HCT116 (cell line): ENCODE measurements at regions not wholly inside any gene's neighbourhood (a gene's known extent, or its start where the extent isn't known, plus 50 kb on each side); places are given as distances from the start of the nearest gene placed in this dataset.

Source experiments
- ATAC-seq: fragments of 200-7000 bp; cut with Tn5 transposase; 2 replicates; pipeline ENCODE4 v1.9.1; 2020; ENCODE audit warnings: mild to moderate bottlenecking, moderate library complexity
- BruUV-seq: library from RNA; stranded (reverse); fragments of 400-500 nt; replicated peaks from 2 replicates; lab custom pipeline; 2021; lab: Mats Ljungman, UMichigan
- CTCF ChIA-PET: fragments of 300-600 bp; sonication (Branson Sonifier 250); formaldehyde crosslinking; loops from one replicate; lab custom pipeline; 2021; ENCODE audit warnings: antibody characterized with exemption; lab: Charles Lee
- POLR2A ChIA-PET: fragments of 300-600, 350-600 bp; sonication (Branson Sonifier 250); formaldehyde crosslinking; loops from one replicate; lab custom pipeline; 2021; ENCODE audit warnings: antibody characterized with exemption; lab: Charles Lee
- RAD21 ChIA-PET, 2 experiments: fragments of 300-600 bp; sonication (Branson Sonifier 250); formaldehyde crosslinking; loops; one replicate each; lab custom pipeline; 2023; ENCODE audit warnings: low total read pairs in 2 of 2; ENCODE audit not compliant: uncharacterized antibody in 2 of 2, unreplicated experiment in 2 of 2, low non-redundant PET in 1 of 2; lab: Charles Lee
- DNase-seq: peaks from one replicate; pipeline ENCODE4 v3.0.0-alpha.2; 2010; ENCODE audit warnings: low read depth, low spot score
- H2AFZ ChIP-seq: fragments of 200-600 bp; shearing (Covaris generic), sonication (generic); 2 replicates; pipeline ENCODE4 v1.6.1; 2017; ENCODE audit warnings: low read depth, mixed run types, mixed read lengths, antibody characterized with exemption, low read length; ENCODE audit not compliant: poor library complexity, severe bottlenecking
- H3K27ac ChIP-seq: 2 replicates; pipeline ENCODE4 v1.5.1; 2012; ENCODE audit warnings: low read depth, low read length
- H3K27me3 ChIP-seq: fragments of 200-600 bp; sonication (generic); 2 replicates; pipeline ENCODE4 v1.6.1; 2016; ENCODE audit warnings: mixed run types, low read length, mixed read lengths; ENCODE audit not compliant: insufficient read depth
- H3K36me3 ChIP-seq, 2 experiments: fragments of 200-500 bp in 1 of 2; fragments of 200-600 bp in 1 of 2; sonication (Bioruptor generic) in 1 of 2; sonication (generic) in 1 of 2; 2 replicates each; pipeline versions ENCODE4 v1.5.1 to v1.6.1; 2014 to 2016; ENCODE audit warnings: low read length in 2 of 2, inconsistent platforms in 1 of 2, mixed read lengths in 1 of 2, mixed run types in 1 of 2; ENCODE audit not compliant: insufficient read depth in 2 of 2, control insufficient read depth in 1 of 2
- H3K4me1 ChIP-seq, 2 experiments: fragments of 200-600 bp in 1 of 2; sonication (generic) in 1 of 2; 2 replicates each; pipeline versions ENCODE4 v1.5.1 to v1.6.1; 2012 to 2017; ENCODE audit warnings: low read length in 2 of 2, inconsistent platforms in 1 of 2, mild to moderate bottlenecking in 1 of 2, mixed read lengths in 1 of 2, mixed run types in 1 of 2, moderate library complexity in 1 of 2; ENCODE audit not compliant: insufficient read depth in 2 of 2, control insufficient read depth in 1 of 2
- H3K4me2 ChIP-seq: fragments of 200-600 bp; sonication (generic); 2 replicates; pipeline ENCODE4 v1.6.1; 2017; ENCODE audit warnings: mixed run types, low read length, mixed read lengths
- H3K4me3 ChIP-seq, 2 experiments: fragments of 200-600 bp in 1 of 2; sonication (generic) in 1 of 2; replicated peaks in 1 of 2; 2 replicates each; pipeline ENCODE4 v1.5.1; 2011 to 2016; ENCODE audit warnings: low read length in 2 of 2, control low read depth in 1 of 2, low read depth in 1 of 2, mild to moderate bottlenecking in 1 of 2, mixed read lengths in 1 of 2, mixed run types in 1 of 2
- H3K79me2 ChIP-seq: fragments of 200-600 bp; sonication (generic); 2 replicates; pipeline ENCODE4 v1.6.1; 2017; ENCODE audit warnings: mild to moderate bottlenecking, mixed run types, low read length, moderate library complexity, mixed read lengths; ENCODE audit not compliant: insufficient read depth
- H3K9ac ChIP-seq: fragments of 200-600 bp; sonication (generic); 2 replicates; pipeline ENCODE4 v1.6.1; 2016; ENCODE audit warnings: low read length, mixed read lengths
- H3K9me2 ChIP-seq: fragments of 200-600 bp; sonication (generic), shearing (Covaris generic); 2 replicates; pipeline ENCODE4 v1.6.1; 2017; ENCODE audit warnings: mixed run types, mild to moderate bottlenecking, moderate library complexity; ENCODE audit not compliant: insufficient read depth
- H3K9me3 ChIP-seq, 2 experiments: fragments of 200-500 bp in 1 of 2; fragments of 200-600 bp in 1 of 2; sonication (Bioruptor generic) in 1 of 2; sonication (generic) in 1 of 2; 2 replicates each; pipeline ENCODE4 v1.6.1; 2014 to 2017; ENCODE audit warnings: low read length in 2 of 2, mixed read lengths in 2 of 2, inconsistent platforms in 1 of 2, low read depth in 1 of 2, mild to moderate bottlenecking in 1 of 2, mixed run types in 1 of 2, moderate library complexity in 1 of 2; ENCODE audit not compliant: control insufficient read depth in 1 of 2, insufficient read depth in 1 of 2
- H4K20me1 ChIP-seq: fragments of 200-600 bp; sonication (generic), shearing (Covaris generic); 2 replicates; pipeline ENCODE4 v1.6.1; 2017; ENCODE audit warnings: mixed run types, mild to moderate bottlenecking, moderate library complexity; ENCODE audit not compliant: insufficient read depth
- CBX3 ChIP-seq: IDR thresholded peaks from 2 replicates; pipeline ENCODE4 v1.6.1; 2012; ENCODE audit warnings: low read depth
- EGR1 ChIP-seq: IDR thresholded peaks from 2 replicates; pipeline ENCODE4 v1.6.1; 2012; ENCODE audit warnings: low read depth
- ELF1 ChIP-seq: IDR thresholded peaks from 2 replicates; pipeline ENCODE4 v1.6.1; 2012; ENCODE audit warnings: low read depth, borderline replicate concordance
- EZH2 ChIP-seq: fragments of 200-600 bp; sonication (generic); IDR thresholded peaks from 2 replicates; pipeline ENCODE4 v1.6.1; 2017; ENCODE audit warnings: antibody characterized with exemption, mixed run types
- EZH2phosphoT487 ChIP-seq: fragments of 200-600 bp; IDR thresholded peaks from 2 replicates; pipeline ENCODE4 v1.6.1; 2018; ENCODE audit warnings: antibody characterized with exemption, borderline replicate concordance
- FOSL1 ChIP-seq: IDR thresholded peaks from 2 replicates; pipeline ENCODE4 v1.6.1; 2012; ENCODE audit warnings: low read depth
- JUND ChIP-seq: IDR thresholded peaks from 2 replicates; pipeline ENCODE4 v1.6.1; 2012
- POLR2A ChIP-seq: IDR thresholded peaks from 2 replicates; pipeline ENCODE4 v1.7.0; 2011; ENCODE audit warnings: borderline replicate concordance; ENCODE audit not compliant: insufficient read depth, insufficient read length; ENCODE audit errors: extremely low read depth
- POLR2AphosphoS5 ChIP-seq: IDR thresholded peaks from 2 replicates; pipeline ENCODE4 v1.6.1; 2011; ENCODE audit warnings: mild to moderate bottlenecking, low read depth, low read length, moderate library complexity
- RAD21 ChIP-seq: IDR thresholded peaks from 2 replicates; pipeline ENCODE4 v1.6.1; 2012; ENCODE audit warnings: low read depth, mild to moderate bottlenecking
- REST ChIP-seq: IDR thresholded peaks from 2 replicates; pipeline ENCODE4 v1.6.1; 2012; ENCODE audit warnings: low read depth
- SIN3A ChIP-seq: IDR thresholded peaks from 2 replicates; pipeline ENCODE4 v1.6.1; 2012; ENCODE audit warnings: low read depth
- SP1 ChIP-seq: IDR thresholded peaks from 2 replicates; pipeline ENCODE4 v1.6.1; 2012; ENCODE audit warnings: low read depth
- SRF ChIP-seq: IDR thresholded peaks from 2 replicates; pipeline ENCODE4 v1.6.1; 2012; ENCODE audit warnings: low read depth
- YY1 ChIP-seq: IDR thresholded peaks from 2 replicates; pipeline ENCODE4 v1.6.1; 2011; ENCODE audit warnings: low read length, low read depth, moderate library complexity, mild to moderate bottlenecking; ENCODE audit not compliant: insufficient replicate concordance; ENCODE audit errors: extremely low read depth
- ZBTB33 ChIP-seq: IDR thresholded peaks from 2 replicates; pipeline ENCODE4 v1.6.1; 2011; ENCODE audit warnings: mild to moderate bottlenecking, low read length, moderate library complexity; ENCODE audit not compliant: insufficient replicate concordance; ENCODE audit errors: extremely low read depth
- ZFX ChIP-seq: fragments of 450-650 bp; IDR thresholded peaks from 2 replicates; pipeline ENCODE4 v1.6.1; 2017
- ZNF274 ChIP-seq: fragments of 200-500 bp; sonication (Bioruptor generic); IDR thresholded peaks from 2 replicates; pipeline ENCODE4 v1.6.1; 2014; ENCODE audit warnings: mild to moderate bottlenecking, low read depth, low read length, inconsistent platforms
- intact Hi-C: fragments of 100-400 bp; cut with micrococcal nuclease; formaldehyde crosslinking; loops from 2 replicates; pipeline ENCODE4 v1.10.0; 2022
- TF ChIP-seq, protein P1 (sequence below): IDR thresholded peaks from 2 replicates; pipeline ENCODE4 v1.6.1; 2012
- TF ChIP-seq, protein P2 (sequence below), 3 experiments: fragments of 200-600 bp in 1 of 3; sonication (generic) in 1 of 3; IDR thresholded peaks in 2 of 3; conservative IDR thresholded peaks in 1 of 3; 2 replicates each; pipeline ENCODE4 v1.5.1; 2012 to 2017; ENCODE audit warnings: low read depth in 2 of 3, low read length in 2 of 3, antibody characterized with exemption in 1 of 3, borderline replicate concordance in 1 of 3, control low read depth in 1 of 3, mild to moderate bottlenecking in 1 of 3, mixed read lengths in 1 of 3, mixed run types in 1 of 3, moderate library complexity in 1 of 3; ENCODE audit not compliant: insufficient read depth in 1 of 3

DNA sequence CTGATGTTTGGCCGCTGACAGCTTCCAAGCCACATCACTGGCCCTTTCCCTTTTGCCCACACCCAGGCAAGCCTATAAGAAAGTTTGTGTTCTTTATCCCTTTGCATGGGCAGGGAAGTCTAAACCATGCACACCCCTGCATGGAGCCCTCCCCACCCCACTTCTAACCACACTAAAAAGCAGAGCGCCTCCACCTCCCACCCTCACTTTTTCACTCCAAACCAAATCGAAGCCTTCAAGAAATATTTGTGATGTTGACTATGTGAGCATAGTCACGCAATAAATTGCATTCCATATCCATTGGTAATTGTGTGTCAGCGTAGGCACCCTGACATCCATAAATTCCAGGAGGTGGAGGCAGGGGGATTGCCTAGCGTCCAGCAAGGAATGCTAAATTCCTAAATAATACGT lies 104.4 kb upstream of the LSM14A start:
- Histone ChIP-seq H3K79me2 (no peaks in the 10 kb centered on the region), H3K4me1 (peaks cover 22 to 28% of the 10 kb centered on the region in 2 experiments), H3K27ac (peak overlapping the region; percentile 58; the same call in 1 of the 2 replicates), H3K9ac (peak overlapping the region; percentile 13; the same call in 1 of the 2 replicates), H3K9me2 (no peaks in the 10 kb centered on the region)
- ATAC-seq: peak; percentile 81
- intact Hi-C loops: no loop called here
- CTCF ChIA-PET: no interaction called here
- TF ChIP-seq ZBTB33 (no peak), FOSL1 (peak; percentile 31; the same call in 1 of the 2 replicates), JUND (peak; percentile 28), POLR2A (no peak), RAD21 (no peak), EZH2phosphoT487 (no peak), ZFX (no peak), EGR1 (no peak), ELF1 (no peak), POLR2AphosphoS5 (no peak), ZNF274 (no peak), YY1 (no peak), REST (no peak), EZH2 (no peak), SIN3A (0 out of 2 replicates have a peak, but pooled peaks have one; percentile 22), SP1 (peak; percentile 37), SRF (no peak), CBX3 (no peak)
- TF ChIP-seq, protein P1, sequence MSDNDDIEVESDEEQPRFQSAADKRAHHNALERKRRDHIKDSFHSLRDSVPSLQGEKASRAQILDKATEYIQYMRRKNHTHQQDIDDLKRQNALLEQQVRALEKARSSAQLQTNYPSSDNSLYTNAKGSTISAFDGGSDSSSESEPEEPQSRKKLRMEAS: no peak
- TF ChIP-seq, protein P2, sequence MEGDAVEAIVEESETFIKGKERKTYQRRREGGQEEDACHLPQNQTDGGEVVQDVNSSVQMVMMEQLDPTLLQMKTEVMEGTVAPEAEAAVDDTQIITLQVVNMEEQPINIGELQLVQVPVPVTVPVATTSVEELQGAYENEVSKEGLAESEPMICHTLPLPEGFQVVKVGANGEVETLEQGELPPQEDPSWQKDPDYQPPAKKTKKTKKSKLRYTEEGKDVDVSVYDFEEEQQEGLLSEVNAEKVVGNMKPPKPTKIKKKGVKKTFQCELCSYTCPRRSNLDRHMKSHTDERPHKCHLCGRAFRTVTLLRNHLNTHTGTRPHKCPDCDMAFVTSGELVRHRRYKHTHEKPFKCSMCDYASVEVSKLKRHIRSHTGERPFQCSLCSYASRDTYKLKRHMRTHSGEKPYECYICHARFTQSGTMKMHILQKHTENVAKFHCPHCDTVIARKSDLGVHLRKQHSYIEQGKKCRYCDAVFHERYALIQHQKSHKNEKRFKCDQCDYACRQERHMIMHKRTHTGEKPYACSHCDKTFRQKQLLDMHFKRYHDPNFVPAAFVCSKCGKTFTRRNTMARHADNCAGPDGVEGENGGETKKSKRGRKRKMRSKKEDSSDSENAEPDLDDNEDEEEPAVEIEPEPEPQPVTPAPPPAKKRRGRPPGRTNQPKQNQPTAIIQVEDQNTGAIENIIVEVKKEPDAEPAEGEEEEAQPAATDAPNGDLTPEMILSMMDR (IDR thresholded peaks at IDR 0.05 in 2 of 3, conservative IDR thresholded peaks at IDR 0.05 in 1 of 3; ENCODE audit: borderline replicate concordance in 1 of 3, insufficient read depth in 1 of 3, low read depth in 2 of 3, low read length in 2 of 3): no peak
- TF ChIP-seq, all 23 proteins: peak for 4
- Histone ChIP-seq H3K9me3 (no peaks in the 10 kb centered on the region), H3K4me2 (peak overlapping the region; percentile 77), H2AFZ (peak overlapping the region; percentile 24), H3K36me3 (no peaks in the 10 kb centered on the region), H4K20me1 (no peaks in the 10 kb centered on the region), H3K27me3 (no peaks in the 10 kb centered on the region), H3K4me3 (peak overlapping the region; percentile 13 to 45; a peak in 3 of 4 replicates)
- no TSS peak for BruUV-seq
- POLR2A ChIA-PET: no interaction called here
- DNase-seq: peak; percentile 54
- RAD21 ChIA-PET: no interaction called here
